Stimulated activated naive CD4-positive, alpha-beta T cell (primary cell): ENCODE measurements at regions not wholly inside any gene's neighbourhood (a gene's known extent, or its start where the extent isn't known, plus 50 kb on each side); places are given as distances from the start of the nearest gene placed in this dataset.

Experiments used
- DNase-seq, 6 experiments: peaks; one replicate each; lab custom pipeline; 2025; lab: John Stamatoyannopoulos, UW

DNA sequence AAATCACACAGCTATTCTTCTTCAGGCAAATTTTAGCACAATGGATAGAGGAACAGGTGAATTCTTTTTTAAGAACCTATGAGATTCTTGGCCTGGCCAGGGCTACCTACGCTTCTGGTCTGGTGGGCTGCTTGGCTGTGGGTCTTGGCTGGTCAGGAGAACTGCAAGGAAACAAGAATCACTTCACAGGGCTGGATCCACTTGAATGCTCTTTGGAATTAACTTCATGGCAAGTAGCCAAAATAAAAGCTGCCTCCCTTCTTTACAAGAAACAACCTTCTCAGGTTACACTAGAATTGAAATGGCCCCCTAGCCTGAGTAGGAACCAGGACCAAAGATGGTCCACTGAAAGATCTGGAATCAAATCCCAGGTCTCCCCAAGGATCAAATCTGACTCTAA lies 519.1 kb downstream of the IQCM start:
- DNase-seq = no peak

DNA sequence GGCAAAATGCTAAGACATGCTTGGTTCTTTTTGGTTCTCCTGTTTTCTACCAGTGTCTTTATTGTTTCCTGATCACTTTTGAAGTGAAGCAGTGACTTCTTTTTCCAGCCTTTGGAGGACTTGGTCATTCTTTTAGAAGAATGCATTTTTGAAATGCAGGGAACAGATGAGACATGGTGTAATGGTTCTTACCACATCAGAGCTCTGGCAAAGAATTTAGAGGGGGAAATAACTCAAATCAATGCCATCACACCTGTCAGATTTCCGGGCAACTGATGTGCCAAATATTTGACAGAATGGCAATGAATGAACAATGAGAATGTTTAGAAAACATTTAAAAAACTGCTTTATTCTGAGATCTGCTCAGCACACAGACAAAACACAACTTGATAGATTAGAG lies 519.6 kb downstream of the IQCM start:
- no peak for DNase-seq

DNA sequence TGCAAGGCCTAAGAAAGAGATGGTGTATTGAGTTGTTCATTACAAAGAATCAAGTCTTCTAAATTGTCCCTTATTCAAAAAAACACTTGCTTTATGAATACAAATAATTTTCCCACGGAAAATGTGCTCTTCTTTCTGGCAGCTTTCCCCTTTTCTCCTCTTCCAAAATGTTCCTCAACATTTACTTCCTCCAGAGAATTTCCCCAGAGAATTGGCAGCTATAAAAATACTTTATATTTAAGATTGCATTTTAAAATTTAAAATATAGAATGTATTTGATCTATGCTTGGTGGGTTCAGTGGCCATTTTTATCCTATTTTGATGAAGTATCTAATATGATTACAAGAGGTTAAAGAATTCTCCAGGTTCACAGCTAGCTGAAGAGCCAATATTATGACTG lies 521.0 kb downstream of the IQCM start:
- DNase-seq = no peak

DNA sequence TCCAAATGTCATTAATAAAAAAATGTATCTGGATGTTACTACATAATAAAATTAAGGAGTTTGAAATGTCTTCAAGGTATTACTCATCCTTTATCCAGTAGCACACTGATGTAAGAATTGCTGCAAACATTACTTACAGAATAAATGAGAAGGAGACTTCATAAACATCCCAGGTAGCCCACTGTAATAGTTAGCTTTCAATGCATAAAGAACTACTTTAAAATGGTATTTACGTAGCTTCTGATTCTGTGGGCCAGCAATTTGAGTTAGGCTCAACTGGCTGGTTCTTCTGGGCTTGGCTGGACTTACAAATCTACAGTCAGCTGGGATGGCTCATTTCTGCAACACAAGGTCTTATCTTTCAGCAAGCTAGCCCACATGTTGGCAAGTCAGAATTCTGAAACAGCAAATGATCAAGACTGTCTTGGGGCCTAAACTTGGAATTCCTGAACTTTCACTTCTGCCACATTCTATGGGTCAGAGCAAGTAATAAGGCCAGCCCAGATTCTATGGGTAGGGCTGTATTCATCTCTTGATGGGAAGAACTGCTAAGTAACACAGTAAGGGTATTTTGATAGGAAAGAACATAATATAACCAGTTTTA lies 522.5 kb downstream of the IQCM start:
- no peak for DNase-seq

DNA sequence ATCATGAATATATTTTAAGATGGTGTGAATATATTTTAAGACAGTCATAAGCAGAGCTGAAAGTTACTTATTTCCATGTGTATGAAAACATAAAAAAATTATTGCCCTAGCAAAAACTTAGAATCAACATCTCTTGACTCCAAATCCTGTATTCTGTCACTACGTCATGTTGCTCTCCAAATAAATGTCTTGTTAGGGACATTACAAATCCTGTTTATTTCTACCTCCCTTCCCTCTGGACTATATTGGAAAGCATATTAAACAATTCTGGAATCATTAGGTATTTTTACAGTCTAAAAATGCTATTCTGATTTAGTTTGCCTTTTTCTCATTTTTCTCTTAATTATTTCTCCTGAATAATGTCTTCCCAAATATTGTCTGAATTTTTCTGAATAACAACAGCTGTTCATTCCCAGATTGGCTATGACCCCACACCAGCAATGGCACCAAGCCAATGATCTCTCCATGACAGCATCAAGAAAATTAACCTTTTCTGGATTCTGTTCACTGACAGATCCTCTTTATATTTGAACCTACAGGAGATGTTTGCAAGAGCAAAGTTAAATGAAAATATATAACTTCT lies 523.1 kb downstream of the IQCM start:
- no peak for DNase-seq

DNA sequence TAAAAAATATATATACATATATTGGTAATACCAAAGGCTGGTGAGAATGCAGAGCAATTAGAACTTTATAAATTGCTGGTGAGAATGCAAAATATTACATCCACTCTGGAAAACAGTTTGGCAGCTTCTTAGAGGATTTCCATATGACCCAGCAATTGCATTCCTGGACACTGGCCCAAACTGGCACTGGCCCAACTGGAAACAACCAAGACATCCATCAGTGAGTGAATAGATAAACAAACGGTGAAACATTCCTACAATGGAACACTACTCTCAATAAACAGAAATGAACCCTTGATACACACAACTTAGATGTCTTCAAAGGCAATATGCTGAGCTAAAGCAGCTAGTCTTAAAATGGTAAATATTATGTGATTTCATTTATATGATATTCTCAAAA lies 524.2 kb downstream of the IQCM start:
- DNase-seq = no peak

DNA sequence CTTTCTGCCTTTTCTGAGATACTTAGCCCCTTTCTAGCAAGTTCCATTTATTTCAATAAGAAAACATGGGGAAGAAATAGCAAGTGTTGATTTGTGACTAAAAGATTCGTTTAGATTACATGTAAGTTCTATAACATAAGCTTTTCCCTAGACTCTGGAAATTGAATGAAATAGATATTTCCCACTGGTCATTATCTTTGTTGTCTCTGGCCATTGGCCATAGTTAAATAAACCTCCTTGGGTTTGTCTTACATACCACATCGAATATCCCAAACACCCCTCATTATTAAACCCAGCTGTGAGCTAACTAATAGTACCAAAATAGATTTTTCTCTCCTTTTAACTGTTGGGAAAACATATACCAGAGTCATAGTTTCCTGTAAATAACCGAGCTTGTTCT lies 534.8 kb downstream of the IQCM start:
- no peak for DNase-seq

DNA sequence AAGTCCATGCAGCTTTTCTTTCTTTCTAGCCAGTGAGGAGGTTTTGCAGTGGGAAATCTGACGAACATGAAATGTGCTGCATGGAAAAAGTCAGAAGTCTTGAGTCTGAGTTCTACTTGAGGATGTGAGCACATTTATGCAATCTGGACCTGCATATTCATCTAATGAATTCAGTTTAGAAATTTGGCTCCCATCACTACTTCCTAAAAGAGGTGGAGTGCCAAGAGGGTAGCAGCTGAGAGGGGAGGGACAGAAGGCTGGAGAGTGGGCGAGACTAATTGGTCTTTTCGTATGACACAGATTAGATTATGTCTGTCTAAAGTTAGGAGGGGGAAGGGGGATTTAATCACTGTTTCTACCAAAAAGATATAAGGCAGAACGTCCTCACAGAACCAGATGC lies 535.9 kb downstream of the IQCM start:
- DNase-seq = no peak

DNA sequence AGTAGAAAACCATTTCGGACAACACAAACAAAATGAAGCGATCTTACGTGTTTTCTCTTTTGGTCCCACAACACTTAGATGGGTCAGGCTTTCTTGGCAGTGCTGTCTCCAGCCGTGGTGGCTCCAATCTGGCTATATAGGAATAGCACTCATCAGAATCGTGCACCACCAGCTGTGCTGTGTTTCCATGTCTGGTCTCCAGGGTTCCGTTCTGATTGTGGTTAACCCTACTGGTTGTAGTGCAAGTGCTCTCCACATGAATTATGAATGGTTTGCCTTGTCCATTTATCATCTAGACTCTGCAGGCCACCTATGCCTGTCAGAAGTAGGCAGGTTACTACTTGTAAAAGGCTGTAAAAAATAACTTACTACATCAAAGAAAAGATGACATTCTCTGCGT lies 536.3 kb downstream of the IQCM start:
- DNase-seq = no peak

DNA sequence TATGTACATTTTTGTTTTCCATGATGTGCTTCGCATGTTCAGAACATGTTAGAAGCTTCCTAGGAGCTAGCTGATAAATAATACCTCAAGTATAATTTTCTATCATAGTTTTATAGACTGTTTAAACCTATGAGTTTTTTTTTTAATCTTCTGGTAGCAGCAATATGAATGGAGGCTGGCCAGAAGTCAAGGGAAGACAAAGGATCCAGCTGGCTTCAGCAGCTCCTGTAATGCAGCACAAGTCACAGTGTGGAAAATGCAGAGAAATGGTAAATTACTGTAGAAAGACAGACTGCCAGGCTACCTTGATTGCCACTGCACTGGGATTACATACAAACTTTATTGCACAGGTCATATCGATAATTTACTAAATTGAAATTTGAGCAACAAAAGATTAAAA lies 537.9 kb downstream of the IQCM start:
- DNase-seq = no peak

DNA sequence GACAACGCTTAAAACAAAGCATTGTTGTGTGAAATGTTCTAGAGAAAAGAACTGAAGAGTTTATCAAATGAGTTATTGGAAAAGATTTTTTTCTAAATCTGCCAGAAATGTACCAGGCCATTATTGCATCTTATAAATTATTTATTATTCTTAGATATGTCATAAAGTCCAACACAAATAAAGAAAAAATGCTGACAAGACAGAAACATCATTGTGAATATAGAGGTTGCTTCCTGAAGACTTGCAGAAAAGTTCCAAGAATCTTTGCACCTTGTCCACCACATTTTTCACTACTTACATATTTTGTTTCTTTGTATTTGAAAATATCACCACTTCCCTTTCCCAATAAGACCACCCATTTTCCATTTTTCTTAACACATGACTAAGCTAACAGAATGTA lies 545.8 kb downstream of the IQCM start:
- DNase-seq = no peak

DNA sequence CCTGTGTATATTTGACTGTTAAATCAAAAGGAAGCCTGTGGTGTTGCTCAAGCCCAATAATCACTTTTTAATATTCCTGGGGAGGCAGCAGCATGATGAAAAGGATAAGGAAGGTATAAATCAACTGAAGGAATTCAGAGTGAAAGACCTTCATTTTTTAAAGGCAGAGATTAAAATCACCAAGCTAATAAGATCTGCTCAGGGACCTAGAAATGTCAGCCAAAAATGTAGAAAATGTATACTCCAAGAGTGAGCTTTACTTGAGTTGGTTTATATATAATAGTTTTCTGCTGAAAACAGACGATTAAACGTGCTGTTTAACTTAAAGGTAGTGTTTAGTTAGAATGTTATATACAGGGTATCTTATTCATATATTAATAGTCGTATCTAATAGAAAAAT lies 549.3 kb downstream of the IQCM start:
- DNase-seq = no peak

DNA sequence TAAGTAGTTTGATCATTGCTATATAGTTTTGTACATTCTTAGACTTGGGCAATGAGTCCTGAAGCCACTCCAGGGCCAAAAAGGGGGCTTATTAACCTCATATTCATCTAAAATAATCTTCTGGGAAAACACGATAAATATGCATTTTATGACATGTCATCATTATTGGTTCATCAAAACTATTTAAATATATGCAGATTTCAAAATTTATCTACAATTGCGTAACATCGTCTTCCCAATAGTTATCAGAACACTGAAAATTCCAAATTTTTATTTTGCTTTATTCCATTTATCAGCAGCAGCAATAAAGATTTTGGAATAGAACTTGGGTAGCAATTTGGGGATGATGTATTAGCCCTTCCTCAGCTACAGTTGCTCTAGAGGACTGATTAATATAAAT lies 550.0 kb downstream of the IQCM start:
- DNase-seq = no peak

DNA sequence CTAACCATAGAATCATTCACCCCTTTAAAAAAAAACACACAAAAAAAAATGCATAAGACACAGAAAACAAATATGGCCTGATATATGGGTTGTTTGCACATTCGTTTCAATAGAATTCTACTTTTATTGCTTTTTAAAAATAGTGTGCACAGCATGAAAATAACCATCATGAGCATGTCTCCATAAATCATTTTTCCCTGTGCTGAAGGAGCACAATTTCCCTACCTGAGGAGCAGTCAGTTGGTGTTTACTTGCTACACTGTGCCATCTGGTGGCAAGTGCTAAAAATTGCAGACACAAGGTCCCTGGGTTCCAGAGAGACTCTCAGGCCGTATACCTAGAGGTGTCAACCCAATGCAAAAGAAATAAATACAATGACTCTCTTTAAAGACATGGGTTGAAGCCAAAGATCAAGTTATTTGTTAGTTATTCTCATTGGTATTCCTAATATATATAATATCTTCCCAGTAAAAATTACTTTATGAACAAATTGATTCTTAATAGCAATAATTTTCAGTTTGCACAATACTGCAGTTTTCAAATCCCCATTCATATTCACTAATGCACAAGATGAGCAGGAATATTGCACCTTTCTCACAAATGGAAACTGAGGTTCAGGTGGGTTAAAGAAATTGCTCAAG lies 551.4 kb downstream of the IQCM start:
- peak in 1 of 6 experiments; percentile 3 for DNase-seq

DNA sequence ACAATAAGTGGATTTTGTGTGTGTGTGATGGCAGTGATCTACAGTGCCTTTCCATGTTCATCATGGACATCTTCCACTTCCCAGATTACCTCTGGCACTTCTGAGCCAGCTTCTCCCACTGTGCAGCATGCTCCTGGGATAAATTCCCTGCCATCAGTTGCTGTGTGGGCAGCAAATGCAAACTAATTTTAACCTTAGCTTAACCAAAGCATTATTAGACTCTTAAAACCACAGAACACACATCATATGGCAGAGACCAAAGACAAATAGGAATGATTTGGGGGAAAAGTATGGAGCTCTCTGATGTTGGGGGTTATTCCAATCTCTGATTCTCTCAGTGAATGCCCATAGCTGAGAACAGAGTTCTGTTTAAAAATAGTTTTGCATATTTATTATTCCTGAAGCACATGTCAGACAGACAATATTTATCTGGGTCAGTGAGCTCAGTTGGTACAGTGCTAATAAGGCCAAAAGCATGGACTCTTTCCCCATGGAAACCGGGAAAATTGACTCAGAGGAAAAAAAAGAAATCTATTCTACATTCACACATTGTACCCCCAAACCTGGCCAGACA lies 567.4 kb downstream of the IQCM start:
- no peak for DNase-seq

DNA sequence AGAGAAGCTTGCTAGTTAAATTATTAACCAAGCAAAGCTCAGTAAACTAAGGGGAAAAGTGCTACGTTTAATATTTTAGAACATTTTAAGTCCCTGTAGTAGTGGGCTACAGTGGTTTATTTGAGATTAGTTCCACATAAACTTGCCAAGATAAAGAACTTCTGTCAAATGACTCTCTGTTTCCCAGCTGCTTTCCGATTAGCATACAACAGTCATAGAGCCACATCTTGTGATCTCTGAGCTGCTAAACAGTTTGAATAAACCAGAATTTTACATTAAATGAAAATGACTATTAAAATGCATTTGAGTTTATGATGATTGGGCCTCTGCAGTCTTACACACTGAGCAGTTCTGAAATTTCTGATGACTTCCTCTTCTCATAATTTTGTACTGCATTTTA lies 568.5 kb downstream of the IQCM start:
- no peak for DNase-seq

DNA sequence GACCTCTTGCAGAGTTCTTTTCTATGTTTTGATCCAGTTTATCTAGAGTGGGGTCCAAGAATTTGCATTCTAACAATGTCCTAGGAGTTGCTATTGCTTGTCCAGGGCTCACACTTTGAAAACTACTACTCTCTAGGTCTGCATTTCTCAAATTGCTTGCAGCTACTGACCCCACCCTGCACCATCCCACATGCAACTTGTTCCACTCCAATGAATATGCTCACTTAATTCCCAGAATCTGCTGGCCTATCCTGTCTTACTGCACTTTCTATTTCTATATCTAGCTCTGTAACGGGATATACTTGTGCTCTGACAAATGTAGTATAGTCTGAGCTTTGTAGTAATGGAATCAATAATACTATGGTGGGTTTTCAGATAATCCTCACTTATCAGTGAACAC lies 570.3 kb downstream of the IQCM start:
- DNase-seq = no peak

DNA sequence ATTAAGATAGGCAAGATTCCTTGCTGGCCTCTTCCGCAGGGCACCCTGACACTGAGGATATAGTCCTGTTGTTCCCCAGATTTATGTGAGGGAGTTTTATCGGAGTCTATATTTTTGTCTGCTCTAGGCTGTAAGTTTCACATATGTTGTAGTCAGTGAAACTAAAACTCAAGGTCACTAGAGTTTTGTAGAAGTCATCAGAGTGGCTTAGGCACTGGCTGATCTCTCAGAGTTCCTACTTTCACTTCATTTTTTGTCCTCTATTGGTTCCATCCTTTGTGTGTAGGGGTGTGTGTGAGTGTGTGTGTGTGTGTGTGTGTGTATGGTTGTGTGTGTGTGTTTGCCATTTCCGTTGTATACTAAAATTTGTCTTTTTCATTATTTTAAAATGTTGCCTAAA lies 577.5 kb downstream of the IQCM start:
- no peak for DNase-seq

DNA sequence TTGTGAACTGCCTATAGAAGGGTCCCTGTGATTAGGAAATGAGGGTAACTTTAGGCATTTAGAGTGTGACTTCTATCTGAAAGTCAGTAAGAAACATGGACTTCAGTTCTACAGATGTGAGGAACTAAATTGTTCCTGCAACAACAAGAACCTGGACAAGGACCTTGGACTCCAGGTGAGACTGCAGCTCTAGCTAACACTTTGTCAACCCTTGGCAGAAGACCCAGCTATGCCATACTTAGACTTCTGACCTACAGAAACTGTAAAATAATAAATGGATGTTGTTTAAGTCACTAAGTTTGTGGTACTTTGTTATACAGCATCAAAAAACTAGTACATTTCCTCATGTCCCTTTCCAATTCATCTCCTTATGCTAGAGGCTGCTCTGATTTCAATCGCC lies 580.8 kb downstream of the IQCM start:
- DNase-seq = no peak

DNA sequence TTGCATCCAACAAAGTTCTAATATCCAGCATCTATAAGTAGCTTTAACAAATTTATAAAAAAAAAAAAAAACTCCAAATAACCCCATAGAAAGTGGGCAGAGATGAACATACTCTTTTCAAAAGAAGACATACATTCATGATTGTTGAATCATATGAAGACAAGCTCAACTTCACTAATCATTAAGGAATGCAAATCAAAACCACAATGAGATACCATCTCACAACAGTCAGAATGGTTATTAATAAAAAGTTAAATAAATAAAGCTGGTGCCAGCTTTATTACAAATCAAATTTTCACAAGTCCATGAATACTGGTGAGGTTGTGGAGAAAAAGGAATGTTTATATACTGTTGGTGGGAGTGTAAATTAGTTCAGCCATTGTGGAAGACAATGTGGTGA lies 592.0 kb downstream of the IQCM start:
- DNase-seq = no peak

DNA sequence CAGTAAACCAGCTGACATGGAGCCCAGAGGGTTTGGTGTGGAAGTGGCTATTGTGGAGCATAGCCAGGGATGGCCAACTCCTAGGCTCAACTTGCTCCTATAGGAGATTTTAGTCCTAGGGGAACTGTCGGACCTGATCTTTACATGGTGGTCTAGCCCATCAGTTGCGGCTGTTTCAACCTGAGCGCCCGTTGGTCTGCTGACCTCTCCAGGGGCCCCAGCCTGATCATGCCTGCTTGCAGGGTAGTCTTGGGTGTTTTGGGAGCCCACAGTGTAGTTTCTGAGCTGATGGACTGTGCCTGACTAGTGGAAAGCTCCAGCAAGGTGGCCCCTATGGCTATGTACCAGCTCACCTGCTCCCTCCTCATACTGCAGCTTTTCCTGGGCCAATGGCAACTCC lies 597.0 kb downstream of the IQCM start:
- DNase-seq = no peak

DNA sequence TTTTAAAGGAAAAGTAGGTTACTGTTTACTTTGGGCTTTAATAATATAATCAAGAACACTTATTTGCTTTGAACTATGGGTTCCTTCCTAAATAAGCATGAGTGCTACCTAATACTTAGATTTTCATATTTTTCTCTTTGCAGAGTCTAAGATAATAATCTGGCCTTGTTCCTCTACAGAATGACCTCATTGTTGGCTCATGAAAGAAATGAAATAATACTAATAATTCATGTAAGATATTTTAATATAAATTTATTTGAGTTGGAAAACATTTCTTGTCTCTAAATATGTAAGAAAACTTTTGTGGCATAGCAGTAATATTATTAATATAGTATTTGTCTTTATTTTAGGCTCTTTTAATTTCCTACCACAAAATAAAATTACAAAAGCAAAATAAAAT lies 601.3 kb downstream of the IQCM start:
- DNase-seq = no peak

DNA sequence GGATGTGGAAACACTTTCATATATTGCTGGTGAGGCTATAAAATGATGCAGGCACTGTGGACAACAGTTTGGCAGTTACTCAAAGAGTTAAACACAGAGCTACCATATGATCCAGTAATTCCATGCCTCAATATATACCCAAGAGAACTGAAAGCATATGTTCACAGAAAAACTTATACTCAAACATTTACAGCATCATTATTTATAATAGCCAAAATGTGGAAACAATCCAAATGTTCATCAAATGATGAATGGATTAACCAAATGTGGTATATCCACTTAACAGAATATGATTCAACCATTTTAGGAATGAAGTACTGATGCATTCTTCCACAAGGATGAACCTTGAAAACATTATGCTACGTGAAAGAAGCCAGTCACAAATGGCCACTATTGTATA lies 603.8 kb downstream of the IQCM start:
- DNase-seq = no peak
